Activated T-cell treated with anti-CD3 and anti-CD28 coated beads, Interleukin-2, amount 50 U/mL, for 4 hours (primary cell): ENCODE measurements at regions not wholly inside any gene's neighbourhood (a gene's known extent, or its start where the extent isn't known, plus 50 kb on each side); places are given as distances from the start of the nearest gene placed in this dataset.
"Not testable (repeated sequence)": the region's sequence is repeated elsewhere in the genome, so short reads cannot be mapped to it uniquely, and the experiment has no call there.

ENCODE experiments used
- ATAC-seq, 2 donors: fragments of 200-7000 bp; cut with Tn5 transposase; one replicate each; pipeline ENCODE4 v1.10.0; 2021
- DNase-seq: peaks from one replicate; pipeline ENCODE4 v3.0.0-alpha.2; 2020
- H3K27me3 Mint-ChIP-seq: one replicate; pipeline ENCODE4 v1.8.0; 2021; ENCODE audit warnings: low read depth, mixed read lengths
- H3K36me3 Mint-ChIP-seq: one replicate; pipeline ENCODE4 v1.8.0; 2022; ENCODE audit warnings: mixed read lengths; ENCODE audit not compliant: insufficient read depth
- H3K4me1 Mint-ChIP-seq: one replicate; pipeline ENCODE4 v1.8.0; 2021; ENCODE audit warnings: low read depth, mixed read lengths
- H3K4me3 Mint-ChIP-seq: one replicate; pipeline ENCODE4 v1.8.0; 2021; ENCODE audit warnings: mild to moderate bottlenecking, moderate library complexity, mixed read lengths
- H3K9me3 Mint-ChIP-seq: one replicate; pipeline ENCODE4 v1.8.0; 2021; ENCODE audit warnings: mixed read lengths

GRCh38 chr1:8241417-8242014 is 76.4 kb upstream of the SLC45A1 start:
- no peak for DNase-seq
- Mint-ChIP-seq H3K27me3 (peaks cover 7% of the 10 kb centered on the region), H3K4me1 (no peaks in the 10 kb centered on the region), H3K4me3 (no peak overlapping the region), H3K36me3 (no peaks in the 10 kb centered on the region), H3K9me3 (no peaks in the 10 kb centered on the region)
- ATAC-seq = no peak

DNA sequence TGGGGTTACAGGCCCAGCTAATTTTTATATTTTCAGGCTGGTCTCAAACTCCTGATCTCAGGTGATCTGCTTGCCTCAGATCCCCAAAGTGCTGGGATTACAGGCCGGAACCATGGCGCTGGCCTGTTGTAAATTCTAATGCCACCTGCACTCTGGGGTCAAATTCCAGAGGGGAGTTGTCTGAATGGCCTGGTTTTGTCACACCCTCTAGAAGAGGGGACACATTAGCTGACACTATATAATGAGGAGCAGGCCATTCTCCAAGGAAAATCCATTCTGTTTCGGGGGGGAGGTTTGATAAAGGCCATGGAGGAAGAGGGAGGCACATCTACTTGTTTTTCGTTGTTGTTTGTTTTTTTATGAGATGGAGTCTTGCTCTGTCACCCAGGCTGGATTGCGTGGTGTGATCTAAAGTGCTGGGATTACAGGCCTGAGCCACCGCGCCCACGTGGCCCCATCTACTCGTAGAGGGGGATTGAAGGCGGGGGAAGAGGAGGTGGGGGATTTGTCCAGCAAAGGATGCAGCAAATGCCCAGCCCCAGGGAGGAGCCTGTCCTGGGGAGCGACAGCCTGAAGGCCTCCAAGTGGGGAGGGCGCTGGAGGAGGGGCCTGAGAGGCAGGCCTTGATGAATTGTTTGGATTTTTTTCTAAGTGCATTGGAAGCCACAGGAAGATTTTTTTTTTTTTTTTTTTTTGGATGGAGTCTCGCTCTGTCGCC is 78.4 kb upstream of the SLC45A1 start:
- Mint-ChIP-seq H3K36me3 (no peaks in the 10 kb centered on the region), H3K27me3 (peaks cover 12% of the 10 kb centered on the region), H3K9me3 (no peaks in the 10 kb centered on the region), H3K4me3 (no peak overlapping the region), H3K4me1 (no peaks in the 10 kb centered on the region)
- no peak for DNase-seq
- no peak for ATAC-seq

DNA sequence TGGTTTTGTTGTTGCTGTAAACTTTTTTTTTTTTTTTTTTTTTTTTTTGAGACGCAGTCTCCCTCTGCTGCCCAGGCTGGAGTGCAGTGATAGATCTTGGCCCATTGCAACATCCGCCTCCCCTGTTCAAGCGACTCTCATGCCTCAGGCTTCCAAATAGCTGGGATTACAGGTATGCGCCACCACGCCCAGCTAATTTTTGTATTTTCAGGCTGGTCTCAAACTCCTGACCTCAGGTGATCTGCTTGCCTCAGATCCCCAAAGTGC is 78.9 kb upstream of the SLC45A1 start:
- no peak for DNase-seq
- no peak overlapping the region for H3K4me3 Mint-ChIP-seq
- no peaks in the 10 kb centered on the region for H3K36me3 Mint-ChIP-seq
- ATAC-seq = no peak
- peaks cover 12% of the 10 kb centered on the region for H3K27me3 Mint-ChIP-seq
- no peaks in the 10 kb centered on the region for H3K9me3 Mint-ChIP-seq
- no peaks in the 10 kb centered on the region for H3K4me1 Mint-ChIP-seq

DNA sequence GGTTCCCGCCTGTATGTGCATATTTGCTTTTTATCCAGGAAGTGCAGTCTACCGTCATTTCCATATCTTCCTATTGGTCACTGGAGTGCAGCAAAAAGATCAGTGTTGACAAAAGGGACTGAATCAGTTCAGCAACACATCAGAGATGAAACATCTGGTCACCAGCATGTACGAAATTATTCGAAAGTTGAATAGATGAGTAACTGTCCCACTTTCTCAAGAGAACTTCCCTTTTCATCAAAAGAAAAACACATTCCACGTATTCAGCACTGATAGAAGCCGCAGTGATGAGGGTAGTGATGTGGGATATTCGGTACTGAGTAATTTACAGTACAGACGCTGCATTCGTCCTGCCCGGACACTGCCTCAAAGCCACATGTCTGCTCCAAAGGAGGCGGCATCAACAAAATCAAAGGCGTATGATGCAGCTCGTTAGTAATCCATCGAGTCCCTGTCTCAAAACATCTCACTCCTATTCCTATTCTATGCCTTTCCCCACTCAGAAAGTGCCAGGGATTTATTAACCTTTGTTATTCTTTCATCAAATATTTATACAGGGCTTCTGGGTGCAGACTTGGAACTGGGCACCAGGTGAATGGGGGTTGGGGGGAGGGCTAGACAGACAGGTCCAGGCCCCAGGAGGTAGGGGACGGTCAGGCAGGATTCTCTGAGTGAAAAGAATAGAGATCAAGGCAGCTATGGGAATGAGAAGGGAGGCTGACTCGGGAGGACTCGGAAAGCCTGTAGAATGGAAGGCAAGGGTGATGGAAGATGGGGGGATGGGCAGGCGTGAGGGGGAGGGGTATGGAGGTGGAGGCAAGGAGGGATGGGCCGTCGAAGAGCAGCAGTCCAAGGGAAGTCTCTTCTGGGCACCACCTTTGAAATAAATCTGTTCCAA is 79.5 kb upstream of the SLC45A1 start:
- Mint-ChIP-seq H3K9me3 (no peaks in the 10 kb centered on the region), H3K4me1 (no peaks in the 10 kb centered on the region), H3K27me3 (peaks cover 12% of the 10 kb centered on the region), H3K36me3 (no peaks in the 10 kb centered on the region), H3K4me3 (no peak overlapping the region)
- no peak for ATAC-seq
- no peak for DNase-seq

DNA sequence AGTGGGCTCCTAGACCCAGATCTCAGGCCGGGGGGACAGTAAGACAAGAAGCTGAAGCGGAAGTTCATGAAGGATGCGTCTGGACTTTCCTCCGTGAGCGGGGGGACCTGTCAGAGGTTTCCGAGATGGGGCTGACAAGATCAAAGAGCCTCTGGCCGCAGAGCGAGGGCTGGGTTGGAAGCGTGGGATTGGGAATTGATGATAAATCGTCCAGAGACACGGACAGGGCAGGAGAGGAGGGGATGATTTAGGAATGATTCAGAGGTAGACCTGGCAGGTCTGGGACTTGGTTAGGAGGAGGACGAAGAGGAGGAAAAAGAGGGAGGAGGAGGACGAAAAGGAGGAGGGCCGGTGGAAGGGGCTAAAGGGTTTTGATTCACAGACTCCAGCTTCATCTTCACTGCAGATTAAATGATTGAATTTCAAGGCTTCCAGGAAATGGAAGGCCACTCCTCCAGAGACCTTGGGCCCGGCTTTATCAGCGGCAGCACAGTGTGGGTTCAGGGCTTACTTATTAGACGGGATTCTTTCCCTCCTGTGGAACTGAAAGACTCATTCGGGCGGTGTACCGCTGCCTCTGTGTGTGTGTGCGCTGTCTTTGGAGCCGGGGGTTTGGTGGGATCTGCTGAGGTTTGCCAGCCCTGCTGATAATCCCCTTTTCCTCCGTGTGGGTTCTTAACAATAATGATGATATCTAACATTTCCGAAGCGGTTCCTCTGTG is 85.7 kb upstream of the SLC45A1 start:
- H3K4me1 Mint-ChIP-seq = no peaks in the 10 kb centered on the region
- ATAC-seq = no peak
- peaks cover 13% of the 10 kb centered on the region for H3K27me3 Mint-ChIP-seq
- H3K4me3 Mint-ChIP-seq = no peak overlapping the region
- no peaks in the 10 kb centered on the region for H3K36me3 Mint-ChIP-seq
- no peaks in the 10 kb centered on the region for H3K9me3 Mint-ChIP-seq
- DNase-seq = no peak

DNA sequence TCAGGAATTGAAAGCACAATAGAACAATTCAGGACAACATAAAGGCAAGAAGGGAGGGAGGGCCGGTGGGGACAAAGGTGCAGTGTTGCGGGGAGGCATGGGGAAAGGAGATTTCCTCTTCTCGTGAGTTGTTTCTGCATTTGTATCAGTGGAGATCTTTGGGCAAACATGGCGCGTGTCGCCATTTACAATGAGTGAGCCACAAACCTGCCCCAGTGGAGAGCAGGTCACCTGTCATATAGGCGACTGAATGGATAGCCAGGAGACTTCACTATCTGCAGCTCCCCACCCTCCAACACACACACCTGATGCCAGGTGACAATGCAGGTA is 87.7 kb upstream of the SLC45A1 start:
- peaks cover under 1% of the 10 kb centered on the region for H3K4me1 Mint-ChIP-seq
- ATAC-seq = no peak
- no peaks in the 10 kb centered on the region for H3K36me3 Mint-ChIP-seq
- no peak for DNase-seq
- H3K4me3 Mint-ChIP-seq = no peak overlapping the region
- H3K9me3 Mint-ChIP-seq = no peaks in the 10 kb centered on the region
- H3K27me3 Mint-ChIP-seq = peaks cover 13% of the 10 kb centered on the region

GRCh38 chr1:8228253-8228652 is 89.7 kb upstream of the SLC45A1 start:
- peaks cover 7% of the 10 kb centered on the region for H3K4me1 Mint-ChIP-seq
- peaks cover 9% of the 10 kb centered on the region for H3K27me3 Mint-ChIP-seq
- ATAC-seq = no peak
- no peaks in the 10 kb centered on the region for H3K9me3 Mint-ChIP-seq
- DNase-seq = no peak
- no peak overlapping the region for H3K4me3 Mint-ChIP-seq
- H3K36me3 Mint-ChIP-seq = no peaks in the 10 kb centered on the region

DNA sequence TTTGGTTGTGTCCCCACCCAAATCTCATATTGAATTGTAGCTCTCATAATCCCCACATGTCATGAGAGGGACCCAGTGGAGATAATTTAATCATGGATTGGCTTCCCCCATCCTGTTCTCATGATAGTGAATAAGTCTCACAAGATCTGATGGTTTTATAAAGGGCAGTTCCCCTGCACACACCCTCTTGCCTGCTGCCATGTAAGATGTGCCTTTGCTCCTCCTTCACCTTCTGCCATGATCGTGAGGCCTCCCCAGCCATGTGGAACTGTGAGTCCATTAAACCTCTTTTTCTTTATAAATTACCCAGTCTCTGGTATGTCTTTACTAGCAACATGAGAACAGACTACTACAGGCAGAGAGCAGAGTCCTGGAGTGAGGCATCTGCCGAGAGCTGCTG is 90.2 kb upstream of the SLC45A1 start:
- H3K36me3 Mint-ChIP-seq, H3K4me3 Mint-ChIP-seq, DNase-seq, ATAC-seq, H3K4me1 Mint-ChIP-seq, H3K27me3 Mint-ChIP-seq, H3K9me3 Mint-ChIP-seq: not testable (repeated sequence)

DNA sequence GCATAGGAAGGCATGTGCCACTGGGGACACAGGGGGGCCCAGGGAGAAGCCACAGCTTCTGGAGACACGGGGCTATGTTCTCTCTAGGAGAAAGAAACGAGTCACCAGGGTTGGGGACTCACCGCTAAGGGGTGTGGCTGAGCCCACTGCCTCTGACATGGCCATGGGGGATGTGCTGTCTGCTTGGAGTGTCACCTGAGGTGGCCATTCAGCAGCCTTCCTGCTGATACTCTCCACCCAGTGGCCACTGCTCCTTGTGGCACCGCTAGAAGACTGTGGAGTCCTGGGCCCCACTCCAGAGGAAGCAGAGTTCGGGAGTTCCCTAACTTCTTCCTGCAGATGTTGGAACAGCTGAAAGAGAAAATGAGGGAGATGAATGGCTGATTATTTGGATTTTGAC is 91.2 kb upstream of the SLC45A1 start:
- no peak for ATAC-seq
- DNase-seq = no peak
- Mint-ChIP-seq H3K9me3 (no peaks in the 10 kb centered on the region), H3K27me3 (peaks cover 5% of the 10 kb centered on the region), H3K4me1 (peaks cover 7% of the 10 kb centered on the region), H3K4me3 (no peak overlapping the region), H3K36me3 (no peaks in the 10 kb centered on the region)

DNA sequence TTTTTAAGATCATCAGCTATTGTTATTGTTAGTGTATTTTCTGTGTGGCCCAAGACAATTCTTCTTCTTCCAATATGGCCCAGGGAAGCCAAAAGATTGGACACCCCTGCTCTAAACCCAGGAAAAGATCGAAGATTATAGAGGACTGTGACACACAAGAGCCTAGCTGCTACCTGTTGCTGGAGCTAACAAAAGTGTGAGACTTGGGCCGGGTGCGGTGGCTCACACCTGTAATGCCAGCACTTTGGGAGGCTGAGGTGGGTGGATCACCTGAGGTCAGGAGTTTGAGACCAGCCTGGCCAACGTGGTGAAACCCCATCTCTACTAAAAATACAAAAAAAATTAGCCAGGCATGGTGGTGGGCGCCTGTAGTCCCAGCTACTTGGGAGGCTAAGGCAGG is 91.9 kb upstream of the SLC45A1 start:
- not testable (repeated sequence) for H3K4me3 Mint-ChIP-seq, H3K9me3 Mint-ChIP-seq, ATAC-seq, H3K36me3 Mint-ChIP-seq, H3K27me3 Mint-ChIP-seq, DNase-seq, H3K4me1 Mint-ChIP-seq

DNA sequence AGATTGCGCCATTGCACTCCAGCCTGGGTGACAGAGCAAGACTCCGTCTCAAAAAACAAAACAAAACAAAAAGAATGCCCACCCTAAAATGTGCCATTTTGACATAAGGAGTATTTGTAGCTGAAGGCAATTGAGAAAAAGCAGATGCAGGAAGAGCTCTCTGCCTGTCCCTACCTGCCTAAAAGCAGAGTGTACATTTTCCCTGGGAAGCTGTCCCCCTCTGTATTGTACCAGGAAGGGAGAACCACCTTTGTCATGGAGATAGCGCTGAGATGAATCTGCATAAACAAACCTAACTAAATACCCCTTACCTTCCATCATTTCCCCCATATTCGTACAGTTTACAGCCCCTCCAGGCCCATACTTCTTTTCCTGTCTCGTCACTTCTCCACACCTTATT is 94.4 kb upstream of the SLC45A1 start:
- Mint-ChIP-seq H3K4me1 (peaks cover 7% of the 10 kb centered on the region), H3K9me3 (no peaks in the 10 kb centered on the region), H3K36me3 (no peaks in the 10 kb centered on the region), H3K27me3 (peaks cover 13% of the 10 kb centered on the region), H3K4me3 (no peak overlapping the region)
- no peak for ATAC-seq
- no peak for DNase-seq

DNA sequence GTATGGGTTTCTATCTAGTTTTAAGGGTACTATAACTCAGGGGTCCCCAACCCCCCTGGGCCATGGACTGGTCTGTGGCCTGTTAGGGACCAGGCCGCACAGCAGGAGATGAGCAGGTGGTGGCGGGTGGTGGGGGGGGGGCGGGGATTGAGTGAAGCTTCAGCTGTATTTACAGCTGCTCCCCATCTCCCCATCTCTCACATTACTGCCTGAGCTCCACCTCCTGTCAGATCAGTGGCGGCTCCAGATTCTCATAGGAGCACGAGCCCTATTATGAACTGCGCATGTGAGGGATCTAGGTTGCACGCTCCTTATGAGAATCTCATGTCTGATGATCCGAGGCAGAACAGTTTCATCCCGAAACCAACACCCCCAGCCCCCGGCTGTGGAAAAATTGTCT is 95.1 kb upstream of the SLC45A1 start:
- DNase-seq (no peak), ATAC-seq (no peak)
- H3K4me1 Mint-ChIP-seq = peaks cover 7% of the 10 kb centered on the region
- H3K9me3 Mint-ChIP-seq = no peaks in the 10 kb centered on the region
- H3K4me3 Mint-ChIP-seq = no peak overlapping the region
- peaks cover 20% of the 10 kb centered on the region for H3K27me3 Mint-ChIP-seq
- H3K36me3 Mint-ChIP-seq = no peaks in the 10 kb centered on the region

DNA sequence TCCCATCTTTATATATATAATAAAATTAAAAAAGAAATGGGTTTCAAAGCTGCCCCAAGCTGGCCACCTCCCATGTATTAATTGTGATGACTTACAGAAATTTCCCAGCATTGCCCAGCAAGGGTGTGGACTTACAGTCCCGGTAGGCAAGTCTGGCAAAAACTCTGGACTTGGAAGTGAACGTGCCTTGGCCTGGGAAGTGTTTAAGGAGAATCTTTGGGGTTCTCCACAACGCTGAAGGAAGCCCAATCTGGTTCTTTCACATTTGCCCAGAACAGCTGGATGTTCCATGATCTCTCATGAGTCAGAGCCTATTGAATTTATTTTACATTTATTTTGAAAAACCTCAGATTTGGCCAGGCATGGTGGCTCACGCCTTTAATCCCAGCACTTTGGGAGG is 98.4 kb upstream of the SLC45A1 start:
- H3K36me3 Mint-ChIP-seq = no peaks in the 10 kb centered on the region
- peaks cover 30% of the 10 kb centered on the region for H3K27me3 Mint-ChIP-seq
- ATAC-seq (no peak), DNase-seq (no peak)
- H3K9me3 Mint-ChIP-seq = no peaks in the 10 kb centered on the region
- no peak overlapping the region for H3K4me3 Mint-ChIP-seq
- peaks cover 2% of the 10 kb centered on the region for H3K4me1 Mint-ChIP-seq

GRCh38 chr1:8218351-8219092 is 99.4 kb upstream of the SLC45A1 start:
- no peak for ATAC-seq
- peaks cover under 1% of the 10 kb centered on the region for H3K4me1 Mint-ChIP-seq
- H3K4me3 Mint-ChIP-seq = peak overlapping the region; percentile 24
- no peaks in the 10 kb centered on the region for H3K36me3 Mint-ChIP-seq
- H3K9me3 Mint-ChIP-seq = no peaks in the 10 kb centered on the region
- peaks cover 33% of the 10 kb centered on the region for H3K27me3 Mint-ChIP-seq
- no peak for DNase-seq
